Activated CD4-positive, alpha-beta T cell treated with anti-CD3 and anti-CD28 coated beads, Interleukin-2, Interleukin-6, amounts not matched to agents 100 ng/mL and 50 ng/mL, durations not matched to agents 16 hours and 8 hours (primary cell): ENCODE measurements at regions not wholly inside any gene's neighbourhood (a gene's known extent, or its start where the extent isn't known, plus 50 kb on each side); places are given as distances from the start of the nearest gene placed in this dataset.
A peak's percentile ranks its signal among the peaks of the same experiment; 100 is the strongest.

Experiments used
- DNase-seq: peaks from one replicate; pipeline ENCODE4 v3.0.0-alpha.2; 2020

DNA sequence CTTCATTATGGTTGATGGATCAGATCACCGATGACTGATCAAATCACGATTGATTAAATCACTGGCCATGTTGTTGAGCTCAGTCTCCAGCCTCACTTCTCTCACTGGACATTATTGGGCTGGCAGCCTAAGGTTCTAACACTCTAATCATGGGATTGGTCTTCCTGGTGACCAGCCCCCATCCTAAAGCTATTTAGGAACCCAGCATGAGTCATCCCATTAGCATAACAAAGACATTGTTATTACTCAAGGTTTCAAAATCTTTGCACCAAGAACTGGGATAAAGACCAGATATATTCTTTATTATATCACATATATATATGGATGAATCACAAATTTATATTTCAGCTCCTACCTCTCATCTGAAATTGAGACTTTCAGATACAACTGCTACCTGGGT lies 272.1 kb upstream of the IL12B start:
- DNase-seq = no peak

DNA sequence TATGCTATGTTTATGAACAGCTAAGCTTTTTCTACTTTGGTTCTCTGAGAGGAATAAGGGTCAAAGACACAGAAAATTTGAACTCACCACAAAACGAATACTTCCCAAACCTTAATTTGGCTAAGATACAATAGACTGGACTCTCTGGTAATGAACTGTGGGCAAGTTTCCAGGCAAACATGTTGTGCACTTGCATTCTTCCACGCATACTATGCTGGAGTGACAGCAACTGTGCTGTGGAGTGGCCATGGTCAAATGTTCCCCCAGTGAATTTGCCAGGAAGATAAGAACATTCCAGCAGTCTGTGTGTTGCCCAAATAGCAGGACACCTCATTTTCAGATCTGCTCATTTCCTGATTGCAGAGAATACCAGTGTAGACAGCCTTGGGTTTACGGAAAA lies 275.3 kb upstream of the IL12B start:
- no peak for DNase-seq

DNA sequence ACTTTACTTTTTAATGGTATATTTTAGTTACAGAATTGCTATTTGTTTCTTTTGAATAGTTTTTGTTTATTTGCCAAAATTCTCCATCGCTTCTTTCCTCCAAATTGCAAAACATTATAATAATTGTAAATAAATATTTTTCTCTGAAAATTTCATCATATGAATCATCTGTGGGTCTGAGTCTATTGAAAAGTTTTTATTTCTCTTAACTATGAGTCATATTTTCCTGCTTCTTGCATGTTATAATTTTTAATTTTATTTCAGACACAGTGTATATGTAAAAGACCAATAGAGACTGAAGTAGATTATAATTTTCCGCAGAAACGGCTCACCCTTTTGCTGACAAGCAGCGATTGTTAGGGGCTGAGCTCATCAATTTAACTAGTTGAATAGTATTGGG lies 279.1 kb upstream of the IL12B start:
- no peak for DNase-seq

DNA sequence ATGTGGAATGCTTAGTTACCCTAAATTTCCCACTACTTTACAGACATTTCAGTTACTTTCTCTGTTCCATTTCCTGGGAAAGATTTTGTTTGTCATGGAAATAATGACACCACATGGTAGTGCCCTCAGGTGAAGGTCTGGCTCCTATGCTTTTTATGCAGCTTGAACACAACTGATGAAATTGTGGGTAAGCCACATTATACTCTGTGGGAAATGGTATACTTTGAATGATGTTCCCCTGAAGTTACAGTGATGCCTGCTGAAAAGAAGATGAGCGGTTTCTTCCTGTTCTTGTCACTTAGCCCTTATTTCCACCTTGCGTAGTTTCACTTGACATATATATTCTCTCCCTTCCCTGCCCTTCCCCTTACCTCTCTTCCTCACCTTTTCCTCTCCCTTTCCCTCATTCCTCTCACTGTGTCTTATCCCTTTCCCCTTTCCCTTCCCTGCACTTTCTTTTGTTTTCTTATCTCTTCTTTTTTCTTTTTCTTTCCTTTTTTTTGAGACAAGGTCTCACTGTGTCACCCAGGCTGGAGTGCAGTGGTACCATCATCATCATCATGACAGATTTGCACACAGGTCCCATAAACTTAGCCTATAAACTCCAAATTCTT lies 280.8 kb upstream of the IL12B start:
- DNase-seq = no peak

DNA sequence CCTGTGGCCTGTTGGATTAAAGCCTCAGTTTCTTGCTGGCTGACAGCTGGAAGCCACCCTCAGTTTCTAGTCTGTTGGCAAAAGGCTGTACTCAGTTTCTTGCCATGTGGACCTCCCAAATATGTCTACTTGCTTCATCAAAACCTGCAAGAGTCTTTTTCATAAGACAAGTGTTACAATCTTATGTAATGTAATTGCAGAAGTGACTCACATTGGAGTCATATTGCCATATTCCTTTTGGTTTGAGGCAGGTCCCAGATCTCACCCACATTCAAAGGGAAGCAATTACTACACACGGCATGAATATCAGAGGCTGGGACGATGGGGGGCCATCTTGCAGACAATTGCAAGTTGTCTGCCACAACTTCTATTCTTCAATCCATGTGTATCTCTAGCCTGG lies 286.7 kb upstream of the IL12B start:
- DNase-seq = no peak

DNA sequence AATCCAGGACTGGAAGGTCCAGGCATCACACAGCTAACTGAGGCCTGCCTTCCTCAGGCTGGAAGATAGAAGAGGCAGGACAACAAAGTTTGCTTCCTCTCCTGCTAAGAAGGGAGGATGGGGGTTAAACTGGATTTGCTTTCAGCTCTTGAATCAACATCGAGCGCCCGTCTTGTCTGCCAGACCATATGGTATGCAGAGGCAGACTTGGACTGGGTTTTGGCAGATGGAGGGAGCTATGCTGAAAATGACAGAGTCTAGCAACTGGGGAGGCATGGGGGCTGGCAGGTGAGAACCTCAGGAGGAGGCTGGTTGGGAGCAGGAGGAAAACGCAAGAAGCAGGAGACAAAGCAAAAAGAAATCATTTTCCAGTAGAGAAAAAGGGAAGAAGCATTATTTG lies 289.5 kb upstream of the IL12B start:
- DNase-seq = no peak

DNA sequence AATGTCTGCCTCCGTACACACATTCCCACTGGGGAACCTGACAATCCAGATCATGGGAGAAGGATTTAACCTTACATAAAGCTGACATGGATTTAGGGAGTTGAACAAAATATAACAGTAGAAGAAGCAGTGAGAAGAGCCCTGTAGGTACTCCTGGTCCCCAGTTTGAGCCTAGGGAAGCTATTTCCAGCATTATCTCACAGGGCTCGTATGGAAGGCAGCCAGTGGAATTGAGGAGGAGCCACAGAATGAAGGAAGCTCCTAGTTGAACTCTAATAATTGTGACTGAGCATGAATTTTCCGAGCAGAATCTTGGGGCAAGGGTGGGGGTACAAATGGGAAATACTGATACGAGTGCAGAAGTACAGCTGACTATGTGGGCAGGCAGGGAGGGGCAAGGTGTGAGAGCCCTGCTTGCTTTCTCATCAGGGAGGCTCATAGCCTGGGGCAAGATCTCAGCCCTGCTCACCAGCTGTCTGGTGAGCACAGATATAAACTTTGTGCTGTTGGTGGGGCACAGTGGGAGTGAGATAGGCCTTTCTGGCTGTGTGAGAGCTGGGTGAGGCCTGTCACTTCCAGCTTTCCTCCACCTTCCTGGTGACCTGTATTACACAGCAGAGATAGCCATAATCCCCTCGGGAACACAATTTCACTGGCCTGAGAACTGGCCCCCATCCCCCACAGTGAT lies 290.7 kb upstream of the IL12B start:
- DNase-seq = no peak

DNA sequence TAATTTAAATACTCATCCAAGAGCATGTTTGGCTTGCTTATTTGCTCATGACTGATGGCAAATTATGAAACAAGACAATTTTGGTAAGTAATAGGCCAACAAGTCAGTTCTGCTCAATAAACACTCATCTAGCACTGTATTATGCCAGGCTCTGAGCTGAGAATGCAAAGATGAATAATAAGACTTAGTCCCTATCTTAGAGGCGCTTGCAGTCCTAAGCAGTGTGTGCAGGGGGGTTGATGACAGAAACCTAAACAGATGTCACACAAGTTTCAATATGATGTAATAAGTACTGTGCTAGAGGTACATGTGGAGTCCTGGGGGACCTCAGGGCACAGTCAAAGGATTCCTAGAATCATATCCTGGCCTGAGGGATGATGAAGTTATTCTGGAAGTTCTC lies 287.6 kb upstream of the ADRA1B start:
- DNase-seq = peak; percentile 8

DNA sequence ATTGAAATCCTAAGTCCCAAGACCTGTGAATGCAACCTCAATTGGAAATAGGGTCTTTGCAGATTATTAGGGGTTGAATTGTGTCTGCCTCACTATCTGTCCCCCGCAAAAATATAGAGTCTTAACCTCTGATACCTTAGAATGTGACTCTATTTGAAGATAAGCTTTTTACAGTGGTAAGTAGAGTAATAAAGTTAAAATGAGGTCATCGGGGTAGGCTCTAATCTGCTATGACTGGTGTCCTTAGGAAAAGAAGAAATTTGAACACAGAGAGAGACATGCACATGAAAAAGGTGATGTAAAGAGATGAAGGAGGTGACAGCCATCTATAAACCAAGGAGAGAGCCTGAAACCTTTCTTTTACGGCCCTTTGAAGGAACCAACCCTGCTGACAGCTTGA lies 287.1 kb upstream of the ADRA1B start:
- no peak for DNase-seq

DNA sequence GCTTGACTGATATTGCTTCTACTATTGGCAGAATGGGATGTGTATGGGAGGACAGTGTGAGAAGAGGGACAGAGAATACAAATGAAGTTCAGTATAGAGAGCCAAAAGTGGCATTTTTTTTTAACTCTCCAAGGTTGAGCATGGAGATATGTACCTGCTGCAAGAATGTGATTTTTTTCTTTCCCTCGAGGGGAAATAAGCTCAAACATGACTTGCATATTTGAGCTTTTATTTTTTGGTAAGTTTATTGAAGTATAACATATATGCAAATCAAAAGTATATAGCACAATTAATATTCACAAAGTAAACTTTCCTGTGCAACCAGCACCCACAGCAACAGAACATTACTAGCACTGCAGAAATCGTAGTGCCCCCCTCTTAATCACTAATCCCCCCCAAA lies 285.7 kb upstream of the ADRA1B start:
- no peak for DNase-seq

DNA sequence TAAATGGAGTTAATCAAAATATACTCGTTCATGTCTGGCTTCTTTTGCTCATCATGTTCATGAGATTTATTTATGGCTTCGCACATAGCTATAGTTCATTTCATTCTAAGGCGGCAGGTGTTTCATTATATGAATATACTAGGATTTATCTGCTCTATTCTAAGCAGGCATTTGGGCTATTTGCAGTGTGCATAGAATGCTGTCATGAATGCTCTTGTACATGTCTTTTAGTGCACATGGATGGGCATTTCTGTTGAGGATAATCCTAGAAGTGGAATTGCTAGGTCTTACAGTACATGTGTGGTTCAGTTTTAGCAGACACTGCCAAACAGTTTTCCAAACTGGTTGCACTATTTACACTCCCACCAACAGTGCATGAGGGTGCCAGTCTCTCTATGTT lies 285.3 kb upstream of the ADRA1B start:
- DNase-seq = no peak

DNA sequence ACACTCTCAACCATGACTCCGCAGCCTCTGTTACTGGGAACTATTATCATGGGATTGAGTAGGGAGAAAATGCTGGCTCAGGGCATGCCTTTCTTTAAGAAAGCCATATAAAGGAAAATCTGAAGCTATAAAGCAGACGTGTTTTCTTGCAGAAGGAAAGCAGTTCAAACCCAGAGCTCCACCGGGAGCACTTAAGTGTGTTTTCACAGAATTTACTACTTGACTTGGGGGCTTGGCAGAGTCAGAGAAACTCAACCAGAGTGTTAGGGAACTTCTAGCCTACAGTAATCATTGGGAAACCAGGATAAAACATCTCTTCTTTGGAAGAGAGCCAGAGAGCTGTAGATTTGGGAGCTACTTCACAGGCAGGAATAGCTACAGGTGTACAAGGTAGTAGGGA lies 283.4 kb upstream of the ADRA1B start:
- DNase-seq = no peak

DNA sequence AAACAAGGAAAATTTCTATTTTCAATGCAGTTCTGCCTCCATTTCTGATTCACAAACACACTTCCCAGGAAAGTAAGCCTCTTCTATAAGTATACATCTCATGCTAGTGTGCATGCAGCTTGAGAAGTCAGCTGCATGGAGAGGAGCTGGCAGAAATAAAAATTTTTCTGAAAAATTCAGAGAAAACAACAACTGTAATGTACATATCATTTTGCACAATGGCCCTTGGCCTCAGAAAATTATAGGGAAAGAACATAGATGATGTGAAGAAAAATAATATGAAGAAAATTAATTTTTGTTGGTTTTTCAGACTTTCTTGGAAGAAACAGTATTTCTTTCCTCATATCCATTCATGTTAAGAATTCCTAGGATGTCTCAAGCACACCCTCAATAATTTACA lies 277.8 kb upstream of the ADRA1B start:
- no peak for DNase-seq

DNA sequence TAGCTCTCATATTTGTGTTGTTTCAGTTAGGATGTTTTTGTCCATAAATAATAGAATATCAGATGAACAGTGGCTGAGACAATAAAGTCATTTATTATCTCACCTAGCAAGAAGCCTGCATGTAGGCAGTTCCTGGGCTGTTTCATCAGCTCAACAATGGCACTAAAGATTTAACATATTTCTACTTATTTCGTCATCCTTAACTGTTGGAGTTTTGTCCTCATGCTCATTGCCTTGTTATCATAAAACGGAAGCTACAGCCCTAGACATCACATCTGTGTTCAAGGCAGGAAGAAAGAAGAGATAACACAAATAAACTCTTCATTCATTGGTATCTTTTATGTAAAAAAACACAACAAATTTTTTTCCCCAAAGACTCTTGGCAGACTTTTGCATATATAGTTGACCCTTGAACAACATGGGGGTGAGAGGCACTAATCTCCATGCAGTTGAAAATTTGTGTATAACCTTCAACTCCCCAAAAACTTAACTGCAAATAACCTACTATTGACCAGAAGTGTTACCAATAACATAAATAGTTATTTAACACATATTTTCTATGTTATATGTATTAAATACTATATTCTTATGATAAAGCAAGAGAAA lies 277.2 kb upstream of the ADRA1B start:
- no peak for DNase-seq

DNA sequence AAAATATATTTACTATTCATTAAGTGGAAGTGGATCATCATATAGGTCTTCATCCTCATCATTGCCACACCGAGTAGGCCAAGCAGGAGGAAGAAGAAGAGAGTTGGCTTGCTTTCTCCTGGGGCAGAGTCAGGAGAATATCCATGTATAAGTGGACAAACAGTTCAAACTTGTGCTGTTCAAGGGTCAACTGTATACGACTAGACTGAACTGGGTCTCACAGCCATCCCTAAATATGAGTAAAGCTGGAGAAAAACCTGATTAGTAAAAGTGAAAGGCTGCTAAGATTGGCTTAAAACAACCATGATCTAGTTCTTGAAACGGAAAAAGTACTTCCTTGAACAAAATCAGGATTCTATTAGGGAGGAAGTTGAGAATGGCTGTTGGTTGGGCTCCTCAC lies 276.7 kb upstream of the ADRA1B start:
- DNase-seq = no peak

DNA sequence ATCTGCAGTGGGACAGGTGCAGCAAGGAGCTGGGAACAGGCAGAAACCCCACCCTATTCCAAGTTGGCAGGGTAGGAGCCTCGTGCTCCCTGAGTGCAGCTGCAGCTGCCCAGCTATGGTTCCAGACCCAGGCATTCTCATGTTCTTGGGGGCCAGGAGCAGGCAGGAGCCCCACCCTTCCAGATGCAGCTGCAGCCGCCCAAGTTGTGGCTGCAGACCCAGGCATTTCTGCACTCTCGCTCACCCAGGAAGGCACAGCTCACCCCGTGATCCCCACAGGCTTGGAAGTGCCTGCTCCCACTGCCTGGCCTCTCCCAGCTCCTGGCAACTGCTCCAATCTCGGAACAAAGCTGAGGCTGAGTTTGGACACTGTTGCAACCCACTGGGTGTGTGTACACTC lies 275.8 kb upstream of the ADRA1B start:
- no peak for DNase-seq

DNA sequence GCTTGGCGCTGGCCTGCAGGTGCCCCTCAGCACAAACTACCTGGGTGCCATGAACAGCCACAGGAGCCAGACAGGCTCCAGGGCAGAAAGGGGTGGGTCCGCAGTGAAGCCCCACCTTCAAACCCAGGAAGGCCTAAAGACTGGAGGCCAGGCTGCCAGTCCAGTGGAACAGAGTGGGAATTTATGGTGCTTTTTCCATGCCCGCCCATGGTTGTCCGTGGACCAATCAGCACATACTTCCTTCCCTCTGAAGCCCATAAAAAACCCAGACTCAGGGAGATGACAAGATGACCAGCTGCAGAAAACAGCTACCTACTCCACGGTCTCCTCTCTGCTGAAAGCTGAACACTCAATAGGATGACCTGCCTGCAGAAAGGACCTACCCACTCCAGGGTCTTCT lies 275.4 kb upstream of the ADRA1B start:
- DNase-seq = no peak

DNA sequence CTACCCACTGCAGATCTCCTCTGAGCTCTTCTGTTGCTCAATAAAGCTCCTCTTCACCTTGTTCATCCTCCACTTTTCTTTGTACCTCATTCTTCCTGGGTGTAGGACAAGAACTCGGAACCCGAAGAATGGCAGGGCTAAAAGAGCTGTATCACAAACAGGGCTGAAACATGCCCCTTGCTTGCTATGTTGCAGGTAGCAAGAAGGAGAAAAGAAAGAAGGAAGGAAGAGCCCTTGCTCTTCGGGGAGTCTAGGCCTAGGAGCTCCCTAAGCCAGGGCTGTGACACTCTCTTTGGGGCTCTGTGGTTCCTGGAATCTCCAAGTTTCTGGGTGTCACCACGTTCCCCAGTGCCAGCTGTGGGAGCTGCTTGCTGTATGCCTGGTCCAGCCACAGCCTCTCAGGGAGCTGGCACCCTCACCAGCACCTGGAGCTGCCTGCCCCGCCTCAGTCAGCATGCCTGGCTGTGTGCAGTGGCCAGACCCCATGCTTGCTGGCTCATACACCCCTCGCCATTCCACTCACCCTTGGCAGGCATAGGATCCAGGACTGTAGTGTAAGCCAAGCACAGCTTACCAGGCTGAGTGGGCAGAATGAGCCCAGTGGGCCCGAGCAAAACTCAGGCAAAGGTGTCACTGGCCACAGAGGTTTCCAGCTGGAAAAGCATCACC lies 274.8 kb upstream of the ADRA1B start:
- DNase-seq = no peak

DNA sequence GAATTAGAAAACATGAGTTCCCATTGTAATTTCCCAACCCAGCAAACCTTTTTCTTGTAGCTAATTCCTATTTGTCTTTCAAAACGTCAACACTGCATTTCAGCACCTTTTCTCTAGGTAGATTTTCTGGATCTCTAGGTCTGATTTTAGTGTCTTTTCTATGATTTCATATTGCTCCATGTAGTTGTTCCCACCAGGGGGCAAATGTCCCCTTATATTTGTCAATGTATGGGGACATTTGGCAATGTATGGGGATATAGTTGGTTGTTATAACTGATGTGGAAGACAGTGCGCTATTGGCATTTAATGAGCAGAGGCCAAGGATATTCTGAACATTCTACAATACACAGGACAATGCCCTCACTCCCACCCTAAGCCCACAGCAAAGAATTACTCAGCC lies 273.9 kb upstream of the ADRA1B start:
- DNase-seq = no peak

DNA sequence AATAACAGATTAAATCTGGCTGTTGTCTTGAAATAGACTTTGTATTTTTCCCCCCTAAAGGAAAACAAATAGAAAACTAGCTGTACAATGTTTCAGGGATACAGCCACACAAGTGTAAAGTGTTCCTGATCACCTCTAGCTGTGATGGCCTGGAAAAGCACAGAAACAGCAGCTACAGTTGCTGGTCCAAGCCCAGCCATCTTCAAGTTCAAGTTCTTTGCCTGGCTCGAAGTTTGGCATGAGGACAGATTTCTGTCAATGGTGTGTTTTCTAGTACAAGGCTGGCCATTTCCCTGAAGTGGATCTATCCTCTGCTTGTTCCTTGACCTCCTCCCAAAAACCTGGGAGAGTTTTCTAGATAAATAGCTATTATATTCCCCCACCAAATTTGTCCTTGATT lies 272.2 kb upstream of the ADRA1B start:
- no peak for DNase-seq

DNA sequence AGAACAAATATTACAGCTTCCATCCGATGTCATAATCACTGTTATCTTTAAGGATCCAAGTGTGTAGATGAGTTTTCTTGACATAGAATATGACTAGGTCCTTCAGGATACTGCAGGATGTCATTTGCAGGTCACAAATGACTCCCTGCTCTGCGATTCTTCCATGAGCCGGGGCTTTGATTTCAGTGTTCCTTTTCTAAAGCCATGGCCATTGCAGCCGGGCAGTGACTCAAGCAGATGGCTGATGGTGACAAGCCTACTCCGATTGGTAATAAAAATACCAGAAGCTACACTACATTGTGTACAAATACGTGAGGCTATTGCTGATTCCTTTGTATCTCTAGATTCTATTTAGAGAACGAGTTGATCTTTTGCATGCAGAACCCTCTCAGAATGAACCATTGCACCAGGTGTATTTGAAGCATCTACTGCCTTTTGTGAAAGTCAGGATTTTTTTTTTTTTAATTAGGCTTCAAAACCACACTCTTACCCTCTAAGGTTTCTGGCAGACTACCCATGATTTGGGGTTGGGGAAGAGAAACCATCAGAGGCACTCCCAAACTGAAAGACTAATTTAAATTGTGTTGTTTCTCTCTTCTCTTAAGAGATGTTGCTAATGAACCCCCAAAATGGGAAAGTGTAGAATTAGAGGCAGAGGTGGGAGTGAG lies 271.0 kb upstream of the ADRA1B start:
- DNase-seq = no peak

DNA sequence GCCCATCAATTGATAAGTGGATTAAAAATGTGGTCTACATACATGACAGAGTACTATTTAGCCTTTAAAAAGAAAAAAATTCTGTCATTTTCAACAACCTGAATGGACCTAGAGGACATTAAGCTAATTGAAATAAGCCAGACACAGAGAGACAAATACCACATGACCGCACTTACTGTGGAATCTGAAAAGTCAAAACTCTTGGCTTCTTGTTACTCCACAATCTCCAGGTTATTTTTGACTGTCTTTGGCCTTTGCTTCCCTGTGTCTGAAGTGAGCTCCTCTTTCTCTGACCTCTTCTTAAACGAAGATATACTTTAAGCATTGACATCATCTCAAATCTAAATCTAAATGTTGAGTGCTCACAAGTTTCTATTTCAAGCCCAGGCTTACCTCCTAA lies 265.5 kb upstream of the ADRA1B start:
- DNase-seq = no peak

DNA sequence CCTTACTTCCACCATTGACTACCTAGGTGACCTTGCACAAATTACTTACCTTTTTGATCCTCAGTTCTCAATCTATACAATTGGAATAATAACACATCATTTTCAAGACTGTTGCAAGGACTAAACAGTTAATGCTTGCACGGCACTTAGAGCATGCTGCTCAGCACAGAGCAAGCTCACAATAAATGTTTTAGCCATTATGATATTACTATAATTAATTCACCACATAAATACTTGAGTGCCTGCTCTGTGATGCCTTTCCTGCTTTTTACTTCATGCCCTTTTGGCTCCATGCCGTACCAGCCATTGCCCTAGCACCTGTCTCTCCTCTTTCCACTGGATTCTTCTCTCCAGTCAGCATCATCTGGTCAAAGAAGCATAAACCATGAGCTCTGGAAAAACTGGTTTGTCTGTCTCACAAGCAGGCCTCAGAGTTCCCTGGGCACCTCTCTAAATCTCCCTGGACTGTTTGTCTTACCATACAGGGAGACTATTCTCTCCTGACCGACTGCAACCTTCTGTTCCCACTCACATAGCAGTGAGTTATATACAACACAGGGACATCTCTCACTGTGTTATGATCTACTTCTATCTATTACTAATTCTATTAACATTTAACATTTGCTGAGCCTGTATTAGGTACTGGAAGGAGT lies 260.4 kb upstream of the ADRA1B start:
- no peak for DNase-seq
